UCSD-AML1 (cell line): ENCODE measurements at regions not wholly inside any gene's neighbourhood (a gene's known extent, or its start where the extent isn't known, plus 50 kb on each side); places are given as distances from the start of the nearest gene placed in this dataset.
"Not testable (repeated sequence)": the region's sequence is repeated elsewhere in the genome, so short reads cannot be mapped to it uniquely, and the experiment has no call there.

ENCODE experiments used
- DNase-seq: peaks from one replicate; lab custom pipeline; 2025; ENCODE audit not compliant: unreplicated experiment; lab: John Stamatoyannopoulos, UW

DNA sequence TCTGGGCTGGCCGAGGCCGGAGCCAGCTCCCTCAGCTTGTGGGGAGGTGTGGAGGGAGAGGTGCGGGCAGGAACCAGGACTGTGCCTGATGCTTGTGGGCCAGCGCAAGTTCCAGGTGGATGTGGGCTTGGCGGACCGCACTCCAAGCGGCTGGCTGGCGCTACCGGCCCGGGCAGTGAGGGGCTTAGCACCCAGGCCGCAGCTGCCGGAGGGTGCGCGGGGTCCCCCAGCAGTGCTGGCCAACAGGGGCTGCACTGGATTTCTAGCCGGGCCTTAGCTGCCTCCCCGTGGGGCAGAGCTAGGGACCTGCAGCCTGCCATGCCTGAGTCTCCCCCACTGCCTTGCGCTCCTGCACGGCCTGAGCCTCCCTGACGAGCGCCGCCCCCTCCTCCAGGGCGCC lies 242.8 kb downstream of the CCSER2 start:
- no peak for DNase-seq

DNA sequence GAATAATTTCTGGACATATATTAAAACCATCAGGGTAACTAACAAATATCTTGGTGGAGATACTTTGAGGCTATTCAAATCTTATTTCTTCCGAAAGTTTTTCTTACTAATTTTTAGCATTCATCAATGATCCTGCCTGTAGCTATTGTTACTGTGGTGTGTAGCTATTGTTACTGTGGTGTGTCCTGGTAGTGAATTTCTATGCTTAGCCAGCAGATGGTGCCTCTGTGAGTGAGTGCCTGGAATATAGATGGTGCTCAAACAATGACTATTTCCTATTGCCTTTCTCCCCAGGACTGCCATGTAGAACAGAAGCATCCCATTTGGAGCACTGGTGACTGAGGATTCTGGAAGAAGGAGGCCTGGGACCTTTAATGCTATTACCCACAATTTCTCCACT lies 245.7 kb downstream of the CCSER2 start:
- no peak for DNase-seq

DNA sequence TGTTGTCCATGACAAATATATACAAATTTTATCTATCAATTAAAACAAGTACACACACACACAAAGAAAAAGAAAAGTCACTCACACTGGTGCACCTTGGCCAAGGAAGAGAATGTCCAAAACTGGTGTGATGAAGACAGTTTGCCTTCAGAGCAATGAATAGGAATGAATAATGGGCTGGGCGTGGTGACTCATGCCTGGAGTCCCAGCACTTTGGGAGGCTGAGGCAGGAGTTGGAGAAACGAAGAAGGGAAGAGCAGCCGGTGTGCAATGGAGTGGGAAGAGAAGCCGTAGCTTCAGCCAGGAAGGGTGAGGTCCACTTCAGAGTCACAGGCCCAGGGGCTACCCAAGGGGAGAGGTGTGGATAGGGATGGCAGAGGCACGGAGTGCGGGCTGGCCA lies 253.6 kb downstream of the CCSER2 start:
- DNase-seq: no peak

DNA sequence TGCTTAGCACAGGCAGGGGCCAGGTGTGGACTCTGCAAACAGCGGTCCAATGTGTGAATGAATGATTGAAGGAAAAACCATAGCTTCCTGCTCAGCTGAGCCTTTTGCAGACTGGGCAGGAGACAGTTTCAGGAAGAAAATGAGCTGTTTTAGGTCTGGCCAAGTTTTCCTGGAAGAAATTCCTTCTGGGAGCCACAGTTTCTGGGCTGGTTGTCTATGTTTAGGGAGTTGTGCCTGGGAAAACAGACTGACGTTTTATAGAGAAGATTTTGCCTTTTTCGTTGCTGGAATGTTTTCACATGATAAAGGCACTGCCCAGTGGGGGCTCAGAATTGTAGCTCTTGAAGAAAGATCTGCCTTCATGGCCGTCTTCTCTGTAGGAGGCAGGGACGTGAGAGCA lies 255.1 kb downstream of the CCSER2 start:
- no peak for DNase-seq

DNA sequence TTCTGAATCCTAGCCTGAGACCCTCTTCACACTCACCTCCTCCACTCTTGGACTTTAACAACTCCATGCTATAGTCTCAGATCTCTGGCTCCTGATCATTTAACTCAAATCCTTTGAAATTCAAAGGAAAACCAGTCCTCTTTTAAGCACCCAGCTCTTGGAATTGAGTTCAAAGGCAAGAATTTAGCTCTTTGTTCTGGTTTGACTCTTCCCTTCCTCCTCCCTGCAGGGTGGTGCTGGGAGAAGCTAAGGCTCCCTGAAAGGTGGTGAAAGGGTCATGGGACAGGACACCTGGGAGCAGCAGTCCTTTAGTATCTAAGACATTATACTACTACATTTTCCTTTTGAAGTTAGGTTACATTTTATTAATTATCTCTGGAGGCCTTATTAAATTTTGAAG lies 259.4 kb downstream of the CCSER2 start:
- DNase-seq: no peak

DNA sequence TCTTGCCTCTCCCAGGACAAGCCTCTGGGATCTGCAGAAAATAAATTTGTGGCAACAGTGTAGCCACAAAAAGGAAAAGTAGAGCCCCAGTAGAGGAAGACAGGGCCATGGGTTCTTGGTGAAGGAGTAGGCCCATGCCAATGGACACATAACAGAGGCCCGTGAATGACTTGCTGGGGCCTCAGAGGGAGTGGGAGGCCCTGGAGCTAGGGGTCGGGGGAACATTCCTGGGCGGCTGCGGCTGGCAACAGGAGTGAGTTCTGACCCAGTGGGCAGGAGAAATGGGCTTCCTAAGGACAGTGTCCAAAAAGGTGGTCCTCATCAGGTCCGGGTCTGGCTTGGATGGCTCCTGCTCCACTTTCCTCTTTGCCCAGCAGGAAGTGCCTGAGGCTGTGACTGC lies 260.0 kb downstream of the CCSER2 start:
- no peak for DNase-seq

DNA sequence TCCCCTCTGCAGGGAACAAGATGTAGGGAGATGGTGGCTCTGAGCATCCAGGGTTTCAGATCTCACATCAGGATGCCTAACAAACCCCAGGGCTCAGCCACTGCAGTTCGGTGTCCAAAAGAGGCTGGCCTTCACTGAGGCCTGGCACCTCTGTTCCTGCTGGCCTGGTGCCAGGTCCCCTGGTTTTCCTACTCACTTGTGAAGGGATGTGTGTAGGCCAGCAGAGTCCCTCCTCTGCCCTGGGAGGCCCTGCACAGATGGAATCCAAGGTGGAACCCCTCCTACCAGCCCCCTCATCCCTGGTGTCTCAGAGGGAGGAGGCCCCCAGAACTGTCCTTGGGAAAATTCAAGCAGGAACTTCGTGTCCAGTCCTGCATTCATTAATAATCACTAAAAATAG lies 260.6 kb downstream of the CCSER2 start:
- DNase-seq: no peak

DNA sequence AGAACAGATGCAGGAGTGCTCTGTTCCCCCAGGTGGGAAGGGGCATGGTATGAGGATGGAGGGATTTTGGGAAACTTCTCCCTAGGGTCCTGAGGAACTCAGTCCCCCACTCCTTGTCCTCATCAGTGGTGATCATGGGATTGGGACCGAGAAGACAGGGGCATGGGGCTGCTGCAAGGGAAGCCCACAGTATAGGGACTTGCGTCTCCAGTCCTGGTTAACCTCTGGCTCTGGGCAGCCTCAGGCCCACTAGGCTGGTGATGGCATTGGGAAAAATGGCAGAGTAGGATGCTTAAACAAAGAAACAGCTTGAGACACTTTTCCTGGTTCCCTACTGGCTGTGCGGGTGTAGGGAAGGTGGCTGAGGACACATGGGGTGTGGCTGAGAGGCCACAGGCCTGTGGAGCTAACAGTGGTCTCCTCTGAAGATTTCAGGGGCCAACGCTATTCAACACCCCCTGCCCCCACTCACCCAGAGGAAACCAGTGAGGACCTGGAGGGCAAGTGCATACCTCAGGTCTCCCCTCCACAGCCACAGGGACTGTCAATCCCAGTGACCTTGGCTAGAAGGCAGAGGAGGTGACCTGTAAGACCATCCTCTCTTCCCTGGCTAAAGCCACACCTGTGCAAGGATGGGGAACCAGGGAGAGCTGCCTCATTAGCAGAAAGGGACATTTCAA lies 261.3 kb downstream of the CCSER2 start:
- DNase-seq: no peak

DNA sequence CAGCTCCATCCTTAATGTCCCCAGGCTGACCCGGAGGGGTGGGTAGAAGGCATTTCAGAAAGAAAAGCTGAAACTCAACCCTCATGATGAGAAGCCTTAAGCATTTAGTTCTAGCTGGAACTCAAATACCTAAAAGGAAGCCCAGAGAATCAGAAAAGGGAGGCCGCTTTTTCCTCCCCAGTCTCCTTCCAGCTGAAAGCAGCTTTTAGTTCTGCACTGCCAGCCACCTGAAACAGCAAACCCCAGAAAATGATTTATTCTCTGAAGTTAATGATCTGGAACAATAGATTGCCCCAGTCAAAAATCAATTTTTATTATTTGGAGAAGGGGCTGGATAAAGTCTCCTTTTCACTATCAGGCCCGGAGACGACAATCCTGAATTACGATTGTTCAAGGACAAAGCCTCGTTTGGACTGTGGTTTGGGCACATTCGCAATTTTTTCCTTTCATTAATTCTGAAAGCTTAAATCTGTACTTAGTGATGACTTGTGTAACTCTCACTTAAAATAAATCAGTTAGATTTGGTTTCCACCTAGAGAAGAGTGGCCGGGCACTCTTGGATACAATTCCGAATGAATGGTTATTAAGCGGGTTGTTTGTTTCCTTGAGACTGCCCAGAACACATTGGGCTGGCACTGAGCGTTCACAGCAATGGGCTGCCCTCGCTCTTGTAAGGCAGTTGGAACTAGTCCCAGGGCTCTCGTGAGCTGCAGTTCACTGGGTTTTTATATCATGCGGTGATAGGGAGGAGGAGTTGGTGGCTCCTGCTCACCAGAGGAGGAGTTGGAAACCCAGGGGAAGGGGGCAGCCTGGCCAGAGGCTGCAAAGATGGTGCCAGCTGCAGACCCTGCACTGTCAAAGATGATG lies 262.2 kb downstream of the CCSER2 start:
- DNase-seq: no peak

GRCh38 chr10:84593506-84593905 lies 265.1 kb downstream of the CCSER2 start:
- no peak for DNase-seq

DNA sequence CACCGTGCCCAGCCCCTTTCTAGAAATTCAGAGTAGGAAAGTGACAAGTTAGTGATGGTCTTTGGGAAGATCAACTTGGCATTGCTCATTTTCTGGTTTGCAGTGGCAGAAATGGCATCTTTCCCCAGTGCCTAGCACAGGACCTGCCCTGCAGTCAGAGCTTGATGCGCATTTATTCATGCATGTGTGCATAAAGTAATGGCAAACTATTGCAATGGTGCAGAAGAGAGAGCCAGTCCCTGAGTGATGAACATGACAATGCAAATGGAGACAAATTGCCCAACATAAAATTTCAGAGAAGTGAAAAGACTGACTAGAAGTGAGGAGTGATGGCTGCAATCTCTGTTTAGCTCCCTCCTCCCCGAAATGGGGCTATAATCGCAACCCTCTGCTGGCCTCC lies 268.2 kb downstream of the CCSER2 start:
- DNase-seq: no peak

DNA sequence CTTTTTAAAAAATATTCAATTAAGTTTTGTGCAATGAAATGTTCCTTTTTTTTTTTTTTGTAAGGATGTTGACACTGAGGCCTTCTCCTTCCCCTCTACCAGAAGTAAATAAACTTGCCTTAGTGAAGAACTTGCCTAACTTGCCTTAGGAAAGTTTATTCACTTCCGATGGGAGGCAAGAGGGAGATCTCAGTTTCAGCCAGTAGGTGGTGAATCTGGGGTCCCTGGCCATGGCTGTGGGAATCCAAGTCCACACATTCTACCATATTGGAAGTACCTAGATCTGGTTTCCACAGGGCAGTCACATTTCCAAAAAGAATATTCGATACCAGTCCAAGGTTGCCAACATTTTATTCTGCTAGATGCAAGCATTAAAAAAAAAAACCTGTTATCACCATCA lies 270.9 kb downstream of the CCSER2 start:
- no peak for DNase-seq

DNA sequence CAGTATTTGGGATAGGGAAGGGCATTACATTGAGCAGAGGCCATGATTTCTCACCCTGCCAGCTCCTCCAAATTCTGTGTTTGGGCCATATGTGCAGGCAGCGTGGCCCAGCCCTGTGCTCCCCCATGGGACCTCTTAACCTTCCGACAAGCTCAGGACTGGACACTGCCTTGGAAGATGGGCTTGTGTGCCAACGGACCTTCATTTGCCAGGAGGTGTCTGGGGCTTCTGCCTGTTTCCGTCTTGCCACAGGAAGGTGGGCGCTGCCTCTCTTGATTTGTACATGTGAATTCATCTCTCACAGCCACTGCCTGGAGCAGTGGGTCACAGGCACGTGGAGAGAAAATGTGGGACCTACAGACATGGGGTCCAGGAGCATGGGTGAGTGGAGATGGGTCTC lies 272.6 kb downstream of the CCSER2 start:
- no peak for DNase-seq

DNA sequence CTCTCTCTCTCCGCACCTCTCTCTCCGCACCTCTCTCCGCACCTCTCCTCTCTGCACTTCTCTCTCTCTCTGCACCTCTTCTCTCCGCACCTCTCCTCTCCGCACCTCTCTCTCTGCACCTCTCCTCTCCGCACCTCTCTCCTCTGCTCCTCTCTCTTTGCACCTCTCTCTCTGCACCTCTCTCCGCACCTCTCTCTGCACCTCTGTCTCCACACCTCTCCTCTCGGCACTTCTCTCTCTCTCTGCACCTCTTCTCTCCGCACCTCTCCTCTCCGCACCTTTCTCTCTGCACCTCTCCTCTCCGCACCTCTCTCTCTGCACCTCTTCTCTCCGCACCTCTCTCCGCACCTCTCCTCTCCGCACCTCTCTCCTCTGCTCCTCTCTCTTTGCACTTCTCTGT lies 274.2 kb downstream of the CCSER2 start:
- not testable (repeated sequence) for DNase-seq

DNA sequence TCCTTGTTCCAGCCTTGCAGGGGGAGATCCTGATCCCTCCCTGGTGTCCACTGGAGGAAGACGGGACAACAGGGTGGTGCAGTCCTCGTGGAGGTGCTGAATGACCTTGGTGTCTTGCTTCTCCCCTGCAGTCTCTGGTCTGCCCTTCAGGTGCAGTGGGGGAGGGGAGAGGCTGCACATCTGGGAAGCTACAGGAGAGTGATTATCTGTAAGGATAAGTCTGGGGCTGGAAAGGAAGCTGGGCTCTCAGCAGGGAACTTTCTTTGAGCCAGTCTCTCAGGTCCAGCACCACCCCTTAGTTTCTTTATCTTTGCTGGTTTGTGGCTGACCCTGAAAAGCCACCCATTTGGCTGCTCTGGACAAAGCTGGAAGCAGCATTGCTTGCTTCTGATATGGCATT lies 275.6 kb downstream of the CCSER2 start:
- DNase-seq: no peak

DNA sequence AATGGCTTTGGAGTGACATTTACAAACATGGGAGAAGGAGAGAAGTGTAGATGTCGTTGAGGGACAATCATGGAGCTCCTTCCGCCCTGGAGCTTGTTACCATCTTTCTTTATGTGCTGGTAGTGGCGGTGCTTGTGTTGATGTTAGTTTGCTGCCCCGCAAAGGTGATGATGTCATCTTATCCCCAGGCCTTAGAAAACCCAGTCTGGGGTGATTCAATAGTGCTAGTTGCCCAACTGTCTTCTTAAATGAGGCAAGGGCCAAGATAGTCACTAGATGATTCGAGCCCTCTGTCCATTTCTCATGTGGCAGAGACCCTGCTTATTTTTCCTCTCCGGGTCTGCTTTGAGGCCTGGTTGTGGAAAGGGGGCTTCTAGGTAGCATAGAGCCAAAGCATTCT lies 277.4 kb downstream of the CCSER2 start:
- no peak for DNase-seq

- no peak for DNase-seq
These were observed 278.0 kb downstream of the CCSER2 start for GRCh38 chr10:84606428-84606827.

DNA sequence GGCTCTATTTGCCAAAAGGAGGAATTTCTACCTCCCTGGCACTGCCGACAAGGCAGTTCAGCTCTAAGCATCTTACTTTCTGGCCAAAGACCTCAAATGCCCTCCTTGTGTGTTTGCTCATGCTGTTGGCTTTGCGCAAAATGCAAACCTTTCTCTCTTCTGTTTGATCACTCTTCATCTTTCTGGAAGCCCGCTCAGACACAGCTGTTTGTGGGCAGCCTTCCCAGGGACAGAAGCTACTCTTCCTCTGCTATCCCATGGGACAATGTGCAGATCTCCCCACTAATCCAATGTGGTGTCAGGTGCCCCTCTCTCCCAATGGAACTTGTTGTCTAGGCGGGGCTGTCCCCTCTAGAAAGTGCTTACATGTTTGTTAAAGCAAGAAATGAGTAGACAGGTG lies 278.7 kb downstream of the CCSER2 start:
- DNase-seq: no peak

GRCh38 chr10:84607523-84607922 lies 279.1 kb downstream of the CCSER2 start:
- DNase-seq: no peak

DNA sequence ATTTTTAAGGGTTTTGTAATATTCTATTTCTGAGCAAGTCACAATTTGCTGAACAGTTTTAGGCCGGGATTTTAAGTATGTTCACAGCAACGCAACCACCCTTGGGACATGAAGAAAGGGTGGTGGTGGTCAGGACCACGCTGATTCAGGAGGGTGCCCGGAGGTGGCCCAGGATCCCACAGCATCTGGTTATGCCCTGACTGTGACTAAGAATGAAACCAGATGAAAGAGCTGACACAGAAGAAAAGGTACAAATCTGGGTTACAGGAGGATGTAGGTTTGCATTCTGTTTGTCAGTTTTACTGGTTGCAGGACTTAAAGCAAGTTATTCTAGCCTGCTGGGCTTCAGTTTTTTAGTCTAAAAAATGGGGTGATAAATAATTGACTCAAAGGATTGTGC lies 279.7 kb downstream of the CCSER2 start:
- no peak for DNase-seq

DNA sequence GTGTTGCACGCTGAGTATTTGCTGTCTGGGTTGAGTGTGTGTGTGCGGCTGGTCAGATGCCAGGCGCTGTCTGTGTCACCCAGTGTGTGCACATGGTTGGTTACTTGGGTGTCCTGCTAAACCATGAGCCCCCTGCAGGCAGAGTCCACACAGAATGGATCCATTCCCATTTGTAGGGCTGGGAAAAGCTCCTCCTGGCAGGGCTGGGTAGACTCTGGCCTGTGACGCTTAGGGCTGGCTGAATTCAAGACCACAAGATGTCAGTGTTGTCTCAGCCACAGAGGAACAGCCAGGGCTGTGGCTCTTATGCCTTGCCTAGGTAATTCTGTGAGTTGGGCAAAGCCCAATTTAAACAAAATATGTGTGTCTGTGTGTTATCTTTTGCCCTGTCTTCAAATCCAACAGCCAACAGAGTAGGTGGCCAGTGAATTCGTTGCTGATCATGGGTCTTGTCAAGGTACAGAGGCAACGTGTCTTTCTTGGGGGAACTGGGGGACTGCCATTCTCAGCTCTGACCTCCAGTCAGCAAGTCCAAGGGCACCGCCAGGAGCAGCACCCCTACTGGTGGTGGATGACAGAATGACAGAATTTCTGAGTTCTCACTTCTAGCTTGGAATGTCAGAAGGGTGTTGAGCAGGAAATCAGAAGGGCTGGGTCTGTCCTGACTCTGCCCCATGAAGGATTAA lies 285.1 kb downstream of the CCSER2 start:
- no peak for DNase-seq
